GM19463 (cell line): ENCODE measurements at regions not wholly inside any gene's neighbourhood (a gene's known extent, or its start where the extent isn't known, plus 50 kb on each side); places are given as distances from the start of the nearest gene placed in this dataset.

Source experiments
- ATAC-seq: cut with Tn5 transposase; IDR thresholded peaks from one replicate; pipeline ENCODE4 v1.9.1; 2021; ENCODE audit warnings: mild to moderate bottlenecking, moderate library complexity; ENCODE audit not compliant: unreplicated experiment

- ATAC-seq: no peak
Observed at GRCh38 chr11:113634940-113635575, 71.0 kb downstream of the TMPRSS5 start.

GRCh38 chr11:113632981-113633380 lies 73.1 kb downstream of the TMPRSS5 start:
- no peak for ATAC-seq

DNA sequence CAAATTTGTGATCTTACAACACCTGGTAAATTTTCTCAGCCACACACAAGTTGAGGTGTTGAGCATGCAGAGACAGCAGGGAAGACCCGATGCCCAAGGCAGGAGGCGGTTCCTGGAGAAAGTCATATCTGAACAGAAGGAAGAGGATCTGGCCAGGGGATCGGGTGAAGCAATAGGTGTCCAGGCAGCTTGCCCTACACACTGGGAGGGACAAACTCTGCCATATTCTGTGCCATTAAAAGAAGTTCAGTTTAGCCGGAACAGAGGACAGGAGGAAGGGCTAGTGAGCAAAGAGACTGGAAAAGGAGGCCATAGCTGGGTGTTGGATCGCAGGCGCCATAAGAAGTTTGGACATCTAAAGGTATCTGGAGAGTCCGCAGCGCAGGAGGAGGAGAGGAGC lies 76.5 kb downstream of the TMPRSS5 start:
- no peak for ATAC-seq

DNA sequence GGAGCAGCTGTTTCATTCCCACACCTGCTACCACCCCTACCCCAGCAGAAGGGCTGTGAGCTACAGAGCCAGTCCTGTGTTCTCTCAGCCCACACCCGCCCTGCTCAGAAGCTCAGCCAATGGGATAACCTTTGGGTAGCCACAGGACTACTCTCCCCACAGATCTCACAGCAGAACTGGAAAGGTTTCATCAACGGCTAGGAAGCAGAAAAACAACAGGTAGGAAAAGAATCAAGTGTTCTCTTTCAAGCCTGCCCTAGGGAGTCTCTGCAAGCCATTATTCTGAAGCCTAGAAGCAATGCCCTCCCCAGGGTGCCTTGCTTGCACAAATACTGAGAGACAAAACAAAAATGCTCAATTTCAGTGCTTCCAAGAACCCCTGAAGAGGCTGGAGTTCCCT lies 77.2 kb downstream of the TMPRSS5 start:
- ATAC-seq: no peak

DNA sequence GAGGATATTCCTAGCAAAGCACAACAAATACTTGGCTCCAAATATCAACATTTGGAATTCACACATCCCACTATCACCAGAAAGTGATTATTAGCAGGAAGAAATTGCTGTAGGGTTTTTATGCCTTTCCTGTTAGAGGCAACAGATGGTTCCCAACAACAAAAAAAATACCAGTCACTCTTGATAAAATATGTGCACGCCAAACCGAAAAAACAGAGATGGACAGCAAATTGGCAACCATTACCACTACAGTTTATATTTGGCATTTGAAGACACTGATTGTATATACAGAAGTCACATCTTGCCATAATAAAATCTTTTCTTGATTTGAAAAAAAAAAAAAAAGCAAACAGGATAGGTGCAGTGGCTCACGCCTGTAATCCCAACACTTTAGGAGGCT lies 78.2 kb downstream of the TMPRSS5 start:
- no peak for ATAC-seq

DNA sequence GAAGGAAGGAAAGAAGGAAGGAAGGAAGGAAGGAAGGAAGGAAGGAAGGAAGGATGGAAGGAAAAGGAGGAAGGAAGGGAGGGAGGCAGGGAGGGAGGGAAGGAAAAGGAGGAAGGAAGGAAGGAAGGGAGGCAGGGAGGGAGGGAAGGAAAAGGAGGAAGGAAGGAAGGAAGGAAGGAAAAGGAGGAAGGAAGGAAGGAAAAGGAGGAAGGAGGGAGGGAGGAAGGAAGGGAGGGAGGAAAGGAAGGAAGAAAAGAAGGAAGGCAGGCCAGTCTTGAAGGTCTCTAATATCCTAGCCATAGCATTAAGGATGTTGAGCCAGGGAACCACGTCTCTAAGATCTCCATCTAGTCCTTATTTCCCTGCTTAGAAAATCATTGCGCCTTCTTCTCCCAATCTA lies 78.8 kb downstream of the TMPRSS5 start:
- ATAC-seq: no peak

DNA sequence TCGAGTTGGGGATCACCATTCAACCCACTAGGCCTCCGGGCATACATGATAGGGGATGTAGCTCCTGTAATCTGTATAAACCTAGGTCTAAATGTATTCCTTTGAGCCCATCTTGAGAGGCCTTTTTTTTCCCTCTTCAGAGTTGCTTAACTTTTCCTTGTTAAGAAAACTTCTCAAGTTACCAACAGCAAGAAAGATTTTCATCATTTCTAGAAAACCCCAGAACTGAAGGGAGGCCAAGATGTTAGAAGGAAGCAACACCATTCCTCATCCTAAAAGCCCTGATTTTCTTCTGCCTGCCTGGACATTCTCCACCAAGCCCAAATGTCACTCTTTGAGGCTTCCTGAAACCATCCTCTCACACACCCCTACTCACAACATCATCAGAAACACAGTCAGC lies 79.4 kb downstream of the TMPRSS5 start:
- ATAC-seq: no peak

GRCh38 chr11:113623114-113623513 lies 83.0 kb downstream of the TMPRSS5 start:
- no peak for ATAC-seq

- no peak for ATAC-seq
Observed at GRCh38 chr11:113618360-113618759, 87.7 kb downstream of the TMPRSS5 start.

DNA sequence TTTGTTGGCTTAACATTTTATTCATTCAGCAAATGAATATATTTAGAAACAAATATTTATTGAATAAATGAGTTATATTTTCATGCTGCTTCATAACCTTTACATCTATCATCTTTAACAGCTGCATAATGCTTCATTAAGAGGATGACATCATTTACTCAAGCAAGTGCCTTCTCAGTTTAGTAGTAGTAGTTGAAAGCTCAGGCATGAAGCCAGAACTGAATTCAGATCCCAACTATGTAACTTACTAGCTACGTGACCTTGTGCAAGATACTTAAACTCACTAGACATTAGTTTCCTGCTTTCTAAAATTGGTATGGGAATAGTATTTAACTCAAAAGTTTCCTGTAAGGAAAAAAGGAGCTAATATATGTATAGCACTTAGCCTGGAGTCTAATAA lies 90.3 kb downstream of the TMPRSS5 start:
- no peak for ATAC-seq

DNA sequence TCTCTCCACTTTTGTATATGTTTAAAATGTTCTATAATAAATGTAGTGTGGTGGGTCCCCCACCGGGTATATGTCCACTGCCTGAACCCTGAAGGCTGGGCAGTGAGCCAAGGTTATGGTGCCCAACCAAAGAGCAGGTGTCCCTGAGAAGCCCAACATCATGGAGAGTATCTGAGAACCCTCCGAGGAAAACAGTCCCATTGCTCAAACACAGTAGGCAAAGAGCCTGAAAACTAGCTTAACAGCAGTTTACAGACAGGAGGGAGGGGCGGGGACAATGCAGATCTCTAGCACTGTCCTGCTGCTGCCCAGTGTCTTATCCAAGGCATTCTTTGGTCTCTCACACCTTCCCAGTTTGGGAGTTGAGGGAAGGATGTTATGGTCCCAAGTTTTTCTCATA lies 91.0 kb downstream of the TMPRSS5 start:
- ATAC-seq: no peak

GRCh38 chr11:113614097-113614496 lies 92.0 kb downstream of the TMPRSS5 start:
- no peak for ATAC-seq

DNA sequence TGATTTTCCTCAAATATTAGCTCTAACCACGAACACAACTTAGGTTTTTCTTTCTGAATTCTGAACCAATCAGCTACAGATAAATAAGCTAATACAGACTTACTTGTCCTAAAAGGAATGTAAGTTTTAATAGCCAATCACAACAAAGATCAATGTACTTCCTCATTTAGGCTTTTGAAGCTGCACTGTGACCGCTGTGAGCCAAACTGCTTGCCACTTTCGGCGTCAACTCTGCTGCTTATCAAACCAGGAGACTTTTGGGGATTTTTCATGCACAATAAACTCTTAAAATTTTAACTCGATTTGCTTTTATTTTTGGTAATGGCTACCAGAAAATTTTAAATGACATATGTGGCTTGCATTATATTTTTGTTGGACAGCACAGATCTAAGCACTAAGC lies 92.5 kb downstream of the TMPRSS5 start:
- ATAC-seq: peak; percentile 75

- no peak for ATAC-seq
Observed at GRCh38 chr11:113604186-113604585, 101.9 kb downstream of the TMPRSS5 start.

DNA sequence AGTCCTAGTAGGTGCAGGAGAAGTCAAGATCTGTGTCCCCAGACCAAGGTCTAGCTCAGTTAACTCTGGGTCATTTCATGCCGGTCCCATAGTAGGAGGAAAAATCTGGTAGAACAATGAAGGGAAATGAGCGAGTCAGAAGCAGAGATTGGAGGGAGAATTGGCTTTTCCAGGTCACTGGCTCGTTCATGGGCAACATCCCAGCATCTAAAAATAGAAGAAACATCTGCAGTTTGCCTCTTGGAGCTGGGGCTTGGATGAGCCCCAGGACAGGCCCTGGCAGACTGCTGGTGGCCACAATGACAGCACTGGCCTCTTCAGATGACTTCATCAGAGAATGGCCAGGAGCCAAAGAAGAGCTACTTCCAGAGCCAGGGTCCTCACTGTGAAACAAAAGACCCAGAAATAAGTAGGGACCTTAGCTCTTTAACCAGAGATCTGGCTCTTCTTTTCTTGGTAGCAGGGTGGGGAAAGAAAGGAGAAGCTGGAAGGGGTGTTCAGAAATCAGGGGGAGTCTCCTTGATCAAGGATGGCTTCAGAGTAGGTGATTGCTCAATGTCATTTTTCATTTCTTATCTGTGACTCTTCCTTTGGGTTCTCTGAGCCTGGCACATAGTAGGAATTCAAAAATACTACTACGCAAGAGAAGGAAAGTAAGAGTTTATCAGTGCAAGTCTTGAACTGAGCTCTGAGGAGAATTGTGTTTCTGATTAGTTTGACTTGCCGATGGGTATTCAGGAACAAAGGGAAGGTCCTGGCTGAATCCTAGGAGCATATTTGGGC lies 102.6 kb downstream of the TMPRSS5 start:
- no peak for ATAC-seq

DNA sequence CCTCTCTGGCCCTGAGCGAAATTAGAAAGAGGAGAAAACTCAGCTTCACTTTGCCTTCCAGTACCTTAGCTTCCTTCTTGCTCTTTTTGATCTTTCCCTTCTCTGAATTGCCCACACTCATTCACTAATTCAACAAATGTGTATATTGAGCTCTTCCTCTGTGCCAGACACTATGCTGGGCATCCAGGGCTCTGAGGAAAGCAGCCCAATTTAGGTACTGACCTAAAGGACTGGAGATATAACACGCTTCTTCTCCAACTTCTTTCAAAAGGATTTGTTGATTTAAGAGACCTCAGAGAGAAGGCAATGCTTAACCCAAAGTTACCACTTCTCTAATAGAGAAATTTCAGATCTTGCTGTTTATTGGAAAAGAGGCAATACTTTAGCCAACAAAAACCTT lies 103.6 kb downstream of the TMPRSS5 start:
- ATAC-seq: no peak

DNA sequence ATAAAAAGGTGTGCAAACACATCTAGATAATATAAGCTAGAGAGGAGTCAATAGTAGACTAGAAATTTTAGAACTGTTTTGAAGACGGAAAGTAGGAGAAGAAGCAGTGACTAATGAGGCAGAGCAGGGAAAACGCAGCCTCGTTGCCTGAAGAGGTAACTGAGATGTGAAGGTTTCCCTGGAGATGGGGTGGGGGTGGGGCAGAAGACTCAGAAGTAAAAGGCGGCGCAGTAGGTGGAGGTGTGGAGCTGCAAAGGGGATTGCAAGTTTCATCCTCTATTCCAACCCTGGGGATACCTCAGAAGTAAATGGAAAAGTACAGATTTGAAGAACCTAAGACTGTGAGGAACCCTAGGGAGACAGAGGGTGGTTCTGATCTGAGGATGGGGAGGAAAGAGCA lies 109.5 kb downstream of the TMPRSS5 start:
- no peak for ATAC-seq

- no peak for ATAC-seq
Observed at GRCh38 chr11:113595810-113596594, 110.1 kb downstream of the TMPRSS5 start.

- ATAC-seq: peak; percentile 86
Observed at GRCh38 chr11:113593698-113594308, 112.3 kb downstream of the TMPRSS5 start.

DNA sequence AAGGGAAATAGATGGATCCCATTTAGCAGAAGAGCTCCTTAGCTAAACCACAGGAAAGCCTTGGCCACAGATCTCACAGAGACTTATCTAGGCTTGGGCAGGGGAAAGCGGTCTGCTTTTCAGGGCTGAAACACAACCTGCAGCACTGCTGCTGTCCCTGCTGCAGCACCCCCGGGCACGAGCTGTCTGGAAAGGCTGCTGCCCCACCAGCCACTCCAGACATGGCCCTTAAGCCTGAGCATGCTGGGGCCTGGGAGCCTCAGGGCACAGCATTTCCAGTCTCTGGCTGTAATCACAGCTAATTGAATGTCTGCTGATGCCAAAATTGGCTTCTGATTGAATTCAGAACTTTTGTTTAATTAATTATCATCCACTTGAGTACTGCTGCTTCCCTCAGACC lies 115.0 kb downstream of the TMPRSS5 start:
- no peak for ATAC-seq

- ATAC-seq: peak; percentile 90
Observed at GRCh38 chr11:113587308-113587739, 112.1 kb upstream of the DRD2 start.
